IMR-90 (cell line): ENCODE measurements at regions not wholly inside any gene's neighbourhood (a gene's known extent, or its start where the extent isn't known, plus 50 kb on each side); places are given as distances from the start of the nearest gene placed in this dataset.

ENCODE experiments used
- ATAC-seq: fragments of 200-7000 bp; cut with Tn5 transposase; 2 replicates; pipeline ENCODE4 v1.9.1; 2020; ENCODE audit warnings: low read depth, mild to moderate bottlenecking, moderate library complexity
- BruUV-seq: library from RNA; stranded (reverse); fragments of 400-500 nt; replicated peaks from 2 replicates; lab custom pipeline; 2021; lab: Mats Ljungman, UMichigan
- CTCF ChIA-PET: fragments of 300-600 bp; formaldehyde crosslinking; extraction: SDS; loops from one replicate; lab custom pipeline; 2021; ENCODE audit warnings: antibody characterized with exemption; lab: Yijun Ruan, JAX
- POLR2A ChIA-PET: fragments of 300-600 bp; sonication (Branson Sonifier 250); formaldehyde crosslinking; loops from one replicate; lab custom pipeline; 2022; ENCODE audit warnings: antibody characterized with exemption; ENCODE audit not compliant: unreplicated experiment; lab: Charles Lee
- DNase-seq: peaks from one replicate; pipeline ENCODE4 v3.0.0; 2013
- H2AFZ ChIP-seq: replicated peaks from 2 replicates; pipeline ENCODE3; 2013; ENCODE audit warnings: low read length, mild to moderate bottlenecking; ENCODE audit not compliant: poor library complexity
- H2AK5ac ChIP-seq: 2 replicates; pipeline ENCODE4 v1.6.1; 2013; ENCODE audit warnings: low read depth, low read length, inconsistent platforms
- H2AK9ac ChIP-seq: replicated peaks from 2 replicates; pipeline ENCODE3; 2013; ENCODE audit warnings: mild to moderate bottlenecking, low read depth, low read length, moderate library complexity; ENCODE audit not compliant: poor library complexity
- H2BK120ac ChIP-seq: 2 replicates; pipeline ENCODE4 v1.6.1; 2013; ENCODE audit warnings: low read depth, low read length, inconsistent platforms
- H2BK15ac ChIP-seq: 3 replicates; pipeline ENCODE4 v1.6.1; 2013; ENCODE audit warnings: low read depth, low read length, inconsistent platforms
- H2BK20ac ChIP-seq: 2 replicates; pipeline ENCODE4 v1.6.1; 2013; ENCODE audit warnings: low read depth, mild to moderate bottlenecking, inconsistent platforms, low read length, moderate library complexity
- H2BK5ac ChIP-seq: 2 replicates; pipeline ENCODE4 v1.6.1; 2013; ENCODE audit warnings: mild to moderate bottlenecking, low read depth, low read length, inconsistent platforms; ENCODE audit not compliant: poor library complexity, severe bottlenecking
- H3K14ac ChIP-seq: replicated peaks from 2 replicates; pipeline ENCODE4 v1.6.1; 2013; ENCODE audit warnings: low read depth, low read length, inconsistent platforms
- H3K18ac ChIP-seq: 2 replicates; pipeline ENCODE4 v1.6.1; 2013; ENCODE audit warnings: low read depth, low read length, control low read depth
- H3K23ac ChIP-seq: 2 replicates; pipeline ENCODE4 v1.6.1; 2013; ENCODE audit warnings: low read depth, low read length, inconsistent platforms
- H3K27ac ChIP-seq: 2 replicates; pipeline ENCODE4 v1.5.1; 2013; ENCODE audit warnings: mild to moderate bottlenecking, control low read depth, low read length; ENCODE audit not compliant: insufficient read depth
- H3K27me3 ChIP-seq: 2 replicates; pipeline ENCODE4 v1.6.1; 2013; ENCODE audit warnings: low read length; ENCODE audit not compliant: control insufficient read depth, insufficient read depth
- H3K36me3 ChIP-seq: 2 replicates; pipeline ENCODE4 v1.6.1; 2013; ENCODE audit warnings: low read length, mixed read lengths; ENCODE audit not compliant: control insufficient read depth, insufficient read depth
- H3K4ac ChIP-seq: 2 replicates; pipeline ENCODE4 v1.6.1; 2013; ENCODE audit warnings: low read depth, low read length, inconsistent platforms
- H3K4me1 ChIP-seq: 2 replicates; pipeline ENCODE4 v1.6.1; 2013; ENCODE audit warnings: low read length, mixed read lengths; ENCODE audit not compliant: control insufficient read depth, insufficient read depth
- H3K4me2 ChIP-seq: 2 replicates; pipeline ENCODE4 v1.6.1; 2013; ENCODE audit warnings: low read depth, mild to moderate bottlenecking, control low read depth, low read length, moderate library complexity
- H3K4me3 ChIP-seq: 2 replicates; pipeline ENCODE4 v1.5.1; 2013; ENCODE audit warnings: low read depth, mild to moderate bottlenecking, control low read depth, low read length, moderate library complexity; ENCODE audit not compliant: insufficient read depth
- H3K56ac ChIP-seq: 2 replicates; pipeline ENCODE4 v1.6.1; 2013; ENCODE audit warnings: low read length, inconsistent platforms; ENCODE audit not compliant: insufficient read depth; ENCODE audit errors: extremely low read depth
- H3K79me1 ChIP-seq, 2 experiments: 2 replicates each; pipeline ENCODE4 v1.6.1; 2013; ENCODE audit warnings: low read length in 2 of 2, inconsistent platforms in 1 of 2, low read depth in 1 of 2
- H3K9ac ChIP-seq: 2 replicates; pipeline ENCODE4 v1.6.1; 2013; ENCODE audit warnings: low read depth, low read length, control low read depth
- H3K9me1 ChIP-seq: 2 replicates; pipeline ENCODE4 v1.6.1; 2013; ENCODE audit warnings: low read length, inconsistent platforms; ENCODE audit not compliant: insufficient read depth
- H3K9me3 ChIP-seq: 2 replicates; pipeline ENCODE4 v1.6.1; 2013; ENCODE audit warnings: low read length; ENCODE audit not compliant: control insufficient read depth, insufficient read depth
- H4K20me1 ChIP-seq: 2 replicates; pipeline ENCODE4 v1.6.1; 2013; ENCODE audit warnings: low read length, inconsistent platforms; ENCODE audit not compliant: insufficient read depth
- H4K5ac ChIP-seq: 2 replicates; pipeline ENCODE4 v1.6.1; 2013; ENCODE audit warnings: mild to moderate bottlenecking, low read depth, low read length, control low read depth
- H4K8ac ChIP-seq, 2 experiments: 2 replicates each; pipeline ENCODE4 v1.6.1; 2013; ENCODE audit warnings: low read depth in 2 of 2, low read length in 2 of 2, control low read depth in 1 of 2, inconsistent platforms in 1 of 2
- H4K91ac ChIP-seq: 2 replicates; pipeline ENCODE4 v1.6.1; 2013; ENCODE audit warnings: low read depth, low read length, inconsistent platforms; ENCODE audit not compliant: insufficient read depth
- BHLHE40 ChIP-seq: fragments of 150-350 bp; IDR thresholded peaks from 2 replicates; pipeline ENCODE4 v1.6.1; 2016; ENCODE audit warnings: mild to moderate bottlenecking, low read depth, low read length
- CEBPB ChIP-seq: IDR thresholded peaks from 2 replicates; pipeline ENCODE4 v1.6.1; 2012; ENCODE audit warnings: low read depth, low read length, improper control_type of control experiment
- CHD1 ChIP-seq: IDR thresholded peaks from 2 replicates; pipeline ENCODE4 v1.6.1; 2012; ENCODE audit warnings: low read depth, low read length, improper control_type of control experiment
- CTCF ChIP-seq: conservative IDR thresholded peaks from 2 replicates; pipeline ENCODE4 v1.5.1; 2012; ENCODE audit warnings: mild to moderate bottlenecking, low read depth, low read length, improper control_type of control experiment
- ELK1 ChIP-seq: fragments of 150-350 bp; IDR thresholded peaks from 2 replicates; pipeline ENCODE4 v1.6.1; 2016; ENCODE audit warnings: low read depth, mild to moderate bottlenecking, low read length, moderate library complexity, borderline replicate concordance
- FOS ChIP-seq: fragments of 150-350 bp; IDR thresholded peaks from 2 replicates; pipeline ENCODE4 v1.6.1; 2016; ENCODE audit warnings: low read depth, low read length
- MAFK ChIP-seq: IDR thresholded peaks from 2 replicates; pipeline ENCODE4 v1.6.1; 2012; ENCODE audit warnings: low read depth, low read length, improper control_type of control experiment
- MAZ ChIP-seq: IDR thresholded peaks from 2 replicates; pipeline ENCODE4 v1.6.1; 2012; ENCODE audit warnings: low read depth, mild to moderate bottlenecking, low read length, improper control_type of control experiment, moderate library complexity, borderline replicate concordance
- MXI1 ChIP-seq: IDR thresholded peaks from 2 replicates; pipeline ENCODE4 v1.6.1; 2012; ENCODE audit warnings: low read depth, mild to moderate bottlenecking, low read length, moderate library complexity, borderline replicate concordance
- NFE2L2 ChIP-seq: fragments of 150-350 bp; IDR thresholded peaks from 2 replicates; pipeline ENCODE4 v1.6.1; 2016; ENCODE audit warnings: low read depth, mild to moderate bottlenecking, low read length
- POLR2A ChIP-seq: IDR thresholded peaks from 2 replicates; pipeline ENCODE4 v1.6.1; 2012; ENCODE audit warnings: mild to moderate bottlenecking, low read depth, low read length
- RAD21 ChIP-seq: IDR thresholded peaks from 2 replicates; pipeline ENCODE4 v1.6.1; 2012; ENCODE audit warnings: low read length, improper control_type of control experiment
- RCOR1 ChIP-seq: IDR thresholded peaks from 2 replicates; pipeline ENCODE4 v1.6.1; 2012; ENCODE audit warnings: mild to moderate bottlenecking, low read length, improper control_type of control experiment; ENCODE audit not compliant: insufficient replicate concordance
- RFX5 ChIP-seq: IDR thresholded peaks from 2 replicates; pipeline ENCODE4 v1.8.0; 2012; ENCODE audit warnings: low read depth, mild to moderate bottlenecking, low read length, moderate library complexity
- SMC3 ChIP-seq: fragments of 150-350 bp; IDR thresholded peaks from 2 replicates; pipeline ENCODE4 v1.6.1; 2016; ENCODE audit warnings: low read depth, mild to moderate bottlenecking, antibody characterized with exemption, low read length, moderate library complexity
- USF2 ChIP-seq: fragments of 150-350 bp; IDR thresholded peaks from 2 replicates; pipeline ENCODE4 v1.6.1; 2017; ENCODE audit warnings: mild to moderate bottlenecking, antibody characterized with exemption, low read length, low read depth
- WGBS, 2 experiments: methylation state at CpG; one replicate each; pipeline versions ENCODE4 v1.1.5 to v1.1.7; 2013; ENCODE audit warnings: missing lambda C conversion rate in 2 of 2; ENCODE audit not compliant: insufficient read length in 1 of 2; ENCODE audit errors: extremely low coverage in 2 of 2; 5-methylcytosine and 5-hydroxymethylcytosine counted together
- dilution Hi-C: fragments of 300-500 bp; cut with HindIII; formaldehyde crosslinking; loops from one replicate; pipeline ENCODE4 v1.14.3; 2018; ENCODE audit warnings: low sequenced_read_pairs; ENCODE audit not compliant: unreplicated experiment
- in situ Hi-C: fragments of 300-500 bp; cut with MboI; formaldehyde crosslinking; loops from 3 replicates; pipeline ENCODE4 v1.14.3; 2019; ENCODE audit warnings: low sequenced_read_pairs, inconsistent platforms, mixed read lengths
- intact Hi-C: fragments of 100-400 bp; cut with micrococcal nuclease; formaldehyde crosslinking; loops from 2 replicates; pipeline ENCODE4 v1.10.0; 2022

- Histone ChIP-seq H4K20me1 (no peaks in the 10 kb centered on the region), H2BK120ac (no peak overlapping the region), H3K9me3 (no peaks in the 10 kb centered on the region), H3K27ac (no peak overlapping the region), H4K91ac (no peak overlapping the region), H2BK20ac (no peak overlapping the region), H3K9me1 (no peaks in the 10 kb centered on the region), H3K4me2 (no peak overlapping the region), H3K79me1 (no peaks in the 10 kb centered on the region), H2AK9ac (no peak overlapping the region), H3K18ac (no peak overlapping the region), H4K8ac (no peak overlapping the region), H2AFZ (no peak overlapping the region), H3K27me3 (no peaks in the 10 kb centered on the region), H3K56ac (no peak overlapping the region), H3K36me3 (no peaks in the 10 kb centered on the region), H2AK5ac (no peak overlapping the region), H2BK5ac (no peak overlapping the region), H3K4ac (no peak overlapping the region), H3K14ac (no peak overlapping the region), H3K9ac (no peak overlapping the region), H4K5ac (no peak overlapping the region), H3K23ac (no peak overlapping the region), H3K4me1 (no peaks in the 10 kb centered on the region), H3K4me3 (no peak overlapping the region), H2BK15ac (no peak overlapping the region)
- dilution Hi-C loops, result no loop called here
- TF ChIP-seq ELK1 (no peak), CTCF (no peak), RCOR1 (no peak), CHD1 (no peak), NFE2L2 (no peak), MAFK (no peak), USF2 (no peak), BHLHE40 (no peak), RAD21 (no peak), MAZ (no peak), MXI1 (no peak), POLR2A (no peak), SMC3 (no peak), CEBPB (no peak), FOS (no peak), RFX5 (no peak)
- no peak for ATAC-seq
- BruUV-seq, result no TSS peak
- DNase-seq, result no peak
- in situ Hi-C loops, result no loop called here
- ChIA-PET CTCF (no interaction called here), POLR2A (no interaction called here)
- intact Hi-C loops, result no loop called here
- no CpG with 5 or more reads among the region's 4 CpGs for WGBS, 2 experiments
Measured at GRCh38 chr13:72430923-72431322, 296.5 kb downstream of the MZT1 start.
